ENCODE measurements at regions not wholly inside any gene's neighbourhood (a gene's known extent, or its start where the extent isn't known, plus 50 kb on each side); places are given as distances from the start of the nearest gene placed in this dataset.

DNA sequence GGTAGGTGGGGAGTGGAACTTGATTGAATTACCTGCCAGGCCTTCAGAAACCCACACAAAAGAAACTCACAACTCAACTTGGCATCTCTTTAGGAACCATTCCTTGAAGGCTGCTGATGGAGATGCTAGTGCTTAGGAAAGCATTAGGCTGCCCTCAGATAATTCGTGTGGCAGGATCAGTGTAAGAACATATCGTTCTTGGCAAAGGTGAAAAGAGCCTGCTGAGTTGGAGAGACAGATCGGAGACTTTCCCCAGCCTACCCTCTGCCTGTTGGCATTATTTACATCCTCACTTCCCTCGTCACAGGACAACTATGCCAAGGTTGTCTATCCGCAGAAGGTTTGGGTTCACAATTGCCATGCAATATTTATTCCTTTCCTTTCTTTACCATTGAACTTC is 120.0 kb upstream of the HS3ST3A1 start:
- TF ChIP-seq, protein P1, sequence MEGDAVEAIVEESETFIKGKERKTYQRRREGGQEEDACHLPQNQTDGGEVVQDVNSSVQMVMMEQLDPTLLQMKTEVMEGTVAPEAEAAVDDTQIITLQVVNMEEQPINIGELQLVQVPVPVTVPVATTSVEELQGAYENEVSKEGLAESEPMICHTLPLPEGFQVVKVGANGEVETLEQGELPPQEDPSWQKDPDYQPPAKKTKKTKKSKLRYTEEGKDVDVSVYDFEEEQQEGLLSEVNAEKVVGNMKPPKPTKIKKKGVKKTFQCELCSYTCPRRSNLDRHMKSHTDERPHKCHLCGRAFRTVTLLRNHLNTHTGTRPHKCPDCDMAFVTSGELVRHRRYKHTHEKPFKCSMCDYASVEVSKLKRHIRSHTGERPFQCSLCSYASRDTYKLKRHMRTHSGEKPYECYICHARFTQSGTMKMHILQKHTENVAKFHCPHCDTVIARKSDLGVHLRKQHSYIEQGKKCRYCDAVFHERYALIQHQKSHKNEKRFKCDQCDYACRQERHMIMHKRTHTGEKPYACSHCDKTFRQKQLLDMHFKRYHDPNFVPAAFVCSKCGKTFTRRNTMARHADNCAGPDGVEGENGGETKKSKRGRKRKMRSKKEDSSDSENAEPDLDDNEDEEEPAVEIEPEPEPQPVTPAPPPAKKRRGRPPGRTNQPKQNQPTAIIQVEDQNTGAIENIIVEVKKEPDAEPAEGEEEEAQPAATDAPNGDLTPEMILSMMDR (IDR thresholded peaks at IDR 0.05; ENCODE audit: low read length), result no peak
- TF ChIP-seq EZH2phosphoT487 (IDR thresholded peaks at IDR 0.05; ENCODE audit: low read length), result no peak
